ENCODE measurements at regions not wholly inside any gene's neighbourhood (a gene's known extent, or its start where the extent isn't known, plus 50 kb on each side); places are given as distances from the start of the nearest gene placed in this dataset.
"Not testable (repeated sequence)": the region's sequence is repeated elsewhere in the genome, so short reads cannot be mapped to it uniquely, and the experiment has no call there.

DNA sequence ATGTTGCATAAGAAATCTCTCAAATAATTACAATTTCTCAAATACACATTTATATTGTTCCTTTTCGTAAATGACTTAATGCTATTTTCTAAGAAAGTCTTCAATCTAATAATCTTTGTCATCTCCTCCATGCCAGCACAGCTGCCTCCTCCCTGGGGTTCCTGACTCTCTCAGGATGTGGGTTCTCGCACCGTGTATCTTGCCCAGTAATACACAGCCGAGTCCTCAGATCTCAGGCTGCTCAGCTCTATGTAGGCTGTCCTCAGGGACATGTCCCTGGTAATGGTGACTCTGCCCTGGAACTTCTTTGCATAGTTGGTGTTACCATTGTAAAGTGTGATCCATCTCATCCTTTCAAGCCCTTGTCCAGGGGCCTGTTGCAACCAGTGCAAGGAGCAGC is 1177.3 kb downstream of the TMEM121 start:
- TF ChIP-seq, protein P1, sequence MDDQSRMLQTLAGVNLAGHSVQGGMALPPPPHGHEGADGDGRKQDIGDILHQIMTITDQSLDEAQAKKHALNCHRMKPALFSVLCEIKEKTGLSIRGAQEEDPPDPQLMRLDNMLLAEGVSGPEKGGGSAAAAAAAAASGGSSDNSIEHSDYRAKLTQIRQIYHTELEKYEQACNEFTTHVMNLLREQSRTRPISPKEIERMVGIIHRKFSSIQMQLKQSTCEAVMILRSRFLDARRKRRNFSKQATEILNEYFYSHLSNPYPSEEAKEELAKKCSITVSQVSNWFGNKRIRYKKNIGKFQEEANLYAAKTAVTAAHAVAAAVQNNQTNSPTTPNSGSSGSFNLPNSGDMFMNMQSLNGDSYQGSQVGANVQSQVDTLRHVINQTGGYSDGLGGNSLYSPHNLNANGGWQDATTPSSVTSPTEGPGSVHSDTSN (IDR thresholded peaks at IDR 0.05) = not testable (repeated sequence)
- not testable (repeated sequence) for TF ChIP-seq NR3C1 (IDR thresholded peaks at IDR 0.05); RARB (CRISPR knock-in tag; IDR thresholded peaks at IDR 0.05); POLR2A (IDR thresholded peaks at IDR 0.05; ENCODE audit: low read length); ZC3H11A (IDR thresholded peaks at IDR 0.05); POLR2AphosphoS2 (conservative IDR thresholded peaks at IDR 0.05; ENCODE audit: low read length); RAD21 (conservative IDR thresholded peaks at IDR 0.05 in 1 of 2, IDR thresholded peaks at IDR 0.05 in 1 of 2)
- TF ChIP-seq, protein P2, sequence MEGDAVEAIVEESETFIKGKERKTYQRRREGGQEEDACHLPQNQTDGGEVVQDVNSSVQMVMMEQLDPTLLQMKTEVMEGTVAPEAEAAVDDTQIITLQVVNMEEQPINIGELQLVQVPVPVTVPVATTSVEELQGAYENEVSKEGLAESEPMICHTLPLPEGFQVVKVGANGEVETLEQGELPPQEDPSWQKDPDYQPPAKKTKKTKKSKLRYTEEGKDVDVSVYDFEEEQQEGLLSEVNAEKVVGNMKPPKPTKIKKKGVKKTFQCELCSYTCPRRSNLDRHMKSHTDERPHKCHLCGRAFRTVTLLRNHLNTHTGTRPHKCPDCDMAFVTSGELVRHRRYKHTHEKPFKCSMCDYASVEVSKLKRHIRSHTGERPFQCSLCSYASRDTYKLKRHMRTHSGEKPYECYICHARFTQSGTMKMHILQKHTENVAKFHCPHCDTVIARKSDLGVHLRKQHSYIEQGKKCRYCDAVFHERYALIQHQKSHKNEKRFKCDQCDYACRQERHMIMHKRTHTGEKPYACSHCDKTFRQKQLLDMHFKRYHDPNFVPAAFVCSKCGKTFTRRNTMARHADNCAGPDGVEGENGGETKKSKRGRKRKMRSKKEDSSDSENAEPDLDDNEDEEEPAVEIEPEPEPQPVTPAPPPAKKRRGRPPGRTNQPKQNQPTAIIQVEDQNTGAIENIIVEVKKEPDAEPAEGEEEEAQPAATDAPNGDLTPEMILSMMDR (IDR thresholded peaks at IDR 0.05) = not testable (repeated sequence)
- TF ChIP-seq, protein P3, sequence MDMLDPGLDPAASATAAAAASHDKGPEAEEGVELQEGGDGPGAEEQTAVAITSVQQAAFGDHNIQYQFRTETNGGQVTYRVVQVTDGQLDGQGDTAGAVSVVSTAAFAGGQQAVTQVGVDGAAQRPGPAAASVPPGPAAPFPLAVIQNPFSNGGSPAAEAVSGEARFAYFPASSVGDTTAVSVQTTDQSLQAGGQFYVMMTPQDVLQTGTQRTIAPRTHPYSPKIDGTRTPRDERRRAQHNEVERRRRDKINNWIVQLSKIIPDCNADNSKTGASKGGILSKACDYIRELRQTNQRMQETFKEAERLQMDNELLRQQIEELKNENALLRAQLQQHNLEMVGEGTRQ (IDR thresholded peaks at IDR 0.05) = not testable (repeated sequence)
- TF ChIP-seq, protein P4, sequence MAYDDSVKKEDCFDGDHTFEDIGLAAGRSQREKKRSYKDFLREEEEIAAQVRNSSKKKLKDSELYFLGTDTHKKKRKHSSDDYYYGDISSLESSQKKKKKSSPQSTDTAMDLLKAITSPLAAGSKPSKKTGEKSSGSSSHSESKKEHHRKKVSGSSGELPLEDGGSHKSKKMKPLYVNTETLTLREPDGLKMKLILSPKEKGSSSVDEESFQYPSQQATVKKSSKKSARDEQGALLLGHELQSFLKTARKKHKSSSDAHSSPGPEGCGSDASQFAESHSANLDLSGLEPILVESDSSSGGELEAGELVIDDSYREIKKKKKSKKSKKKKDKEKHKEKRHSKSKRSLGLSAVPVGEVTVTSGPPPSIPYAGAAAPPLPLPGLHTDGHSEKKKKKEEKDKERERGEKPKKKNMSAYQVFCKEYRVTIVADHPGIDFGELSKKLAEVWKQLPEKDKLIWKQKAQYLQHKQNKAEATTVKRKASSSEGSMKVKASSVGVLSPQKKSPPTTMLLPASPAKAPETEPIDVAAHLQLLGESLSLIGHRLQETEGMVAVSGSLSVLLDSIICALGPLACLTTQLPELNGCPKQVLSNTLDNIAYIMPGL (CRISPR knock-in tag; IDR thresholded peaks at IDR 0.05; ENCODE audit: borderline replicate concordance) = not testable (repeated sequence)
